ENCODE measurements at regions not wholly inside any gene's neighbourhood (a gene's known extent, or its start where the extent isn't known, plus 50 kb on each side); places are given as distances from the start of the nearest gene placed in this dataset.
"Not testable (repeated sequence)": the region's sequence is repeated elsewhere in the genome, so short reads cannot be mapped to it uniquely, and the experiment has no call there.

DNA sequence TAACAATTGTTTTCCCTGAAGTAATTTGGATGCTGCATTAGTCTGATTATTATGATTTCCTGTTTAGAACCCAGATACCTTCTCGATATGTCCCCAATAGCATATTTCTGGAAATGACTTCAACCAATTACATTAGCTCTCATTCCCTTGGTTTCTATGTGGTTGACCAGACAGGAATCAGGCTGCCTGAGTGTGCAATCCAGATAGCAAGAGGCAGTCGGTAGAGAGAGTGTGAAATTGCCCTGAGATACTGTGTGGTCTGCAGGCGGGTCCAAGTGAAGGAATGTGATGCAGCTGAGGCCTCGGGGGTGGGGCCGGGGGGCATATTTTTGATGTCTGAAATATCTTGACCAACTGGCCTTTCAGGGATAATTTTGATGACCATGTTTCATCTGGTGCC lies 143.9 kb upstream of the ITGA6 start:
- no peak for FAIRE-seq
- peak; percentile 21 for DNase-seq (ENCODE audit: insufficient read length, low spot score)

DNA sequence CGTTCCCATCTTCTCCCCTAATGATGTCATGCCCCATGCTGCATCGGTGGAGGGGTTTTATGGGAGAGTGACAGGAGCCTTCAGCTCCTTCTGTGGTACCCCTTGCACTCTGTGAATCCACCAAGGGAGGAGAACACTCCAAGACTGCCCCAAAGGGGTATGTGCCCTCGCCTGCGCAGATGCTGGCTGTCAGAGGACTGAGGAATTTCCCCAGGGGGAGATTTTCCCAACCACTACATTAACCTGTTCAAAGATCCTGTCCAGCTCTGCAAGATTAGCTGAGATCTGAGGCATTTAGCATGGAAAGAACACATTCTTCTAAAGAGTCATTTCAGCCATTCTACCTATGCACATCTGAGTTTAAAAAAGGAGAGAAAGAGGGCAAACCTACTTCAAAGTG lies 143.2 kb upstream of the ITGA6 start:
- FAIRE-seq (no peak), DNase-seq (ENCODE audit: insufficient read length, low spot score) (no peak)

DNA sequence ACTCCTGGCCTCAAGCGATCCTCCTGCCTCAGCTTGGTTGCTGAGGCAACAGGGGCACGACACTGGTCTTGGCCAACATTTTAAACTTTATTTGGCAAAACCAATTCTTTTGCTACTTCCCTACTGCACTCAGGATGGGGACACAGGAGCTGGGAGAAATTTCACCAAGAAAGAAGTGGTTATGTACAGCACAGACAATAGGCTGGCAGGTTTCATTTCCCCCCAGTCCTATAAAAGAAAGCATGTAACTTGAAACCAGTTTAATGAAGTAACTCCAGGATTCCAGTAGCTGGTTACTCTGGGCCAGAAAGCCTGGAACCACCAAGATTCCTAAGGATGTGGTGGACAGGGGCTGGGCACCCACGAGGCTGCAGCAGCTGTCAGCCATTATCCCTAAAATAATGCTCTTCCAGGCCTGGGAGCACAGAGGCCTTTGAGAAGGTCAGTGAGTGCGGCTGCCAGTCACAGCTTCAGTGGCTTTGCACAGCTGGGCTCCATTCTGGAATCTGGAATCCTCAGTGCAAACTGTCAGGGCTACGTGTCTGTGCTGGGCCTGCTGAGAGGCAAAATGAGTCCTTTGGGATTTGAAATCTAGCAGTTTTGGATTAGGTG lies 142.3 kb upstream of the ITGA6 start:
- FAIRE-seq, result no peak
- peak; percentile 59 for DNase-seq (ENCODE audit: insufficient read length, low spot score)

DNA sequence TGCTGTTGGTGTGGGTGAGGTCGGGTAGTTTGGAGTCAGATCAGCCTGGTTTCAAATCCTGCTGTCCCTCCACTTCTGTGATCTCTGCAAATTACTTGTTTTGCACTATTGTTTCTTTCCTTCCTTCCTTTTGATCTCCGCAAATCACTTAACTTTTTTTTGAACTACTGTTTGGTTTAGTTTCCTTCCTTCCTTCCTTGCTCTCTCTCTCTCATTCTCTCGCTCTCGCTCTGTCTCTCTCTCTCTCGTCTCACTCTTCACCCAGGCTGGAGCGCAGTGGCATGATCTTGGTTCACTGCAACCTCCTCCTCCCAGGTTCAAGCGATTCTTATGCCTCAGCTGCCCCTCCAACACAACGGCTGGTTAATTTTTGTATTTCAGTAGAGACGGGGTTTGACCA lies 141.6 kb upstream of the ITGA6 start:
- FAIRE-seq (no peak), DNase-seq (ENCODE audit: insufficient read length, low spot score) (no peak)

DNA sequence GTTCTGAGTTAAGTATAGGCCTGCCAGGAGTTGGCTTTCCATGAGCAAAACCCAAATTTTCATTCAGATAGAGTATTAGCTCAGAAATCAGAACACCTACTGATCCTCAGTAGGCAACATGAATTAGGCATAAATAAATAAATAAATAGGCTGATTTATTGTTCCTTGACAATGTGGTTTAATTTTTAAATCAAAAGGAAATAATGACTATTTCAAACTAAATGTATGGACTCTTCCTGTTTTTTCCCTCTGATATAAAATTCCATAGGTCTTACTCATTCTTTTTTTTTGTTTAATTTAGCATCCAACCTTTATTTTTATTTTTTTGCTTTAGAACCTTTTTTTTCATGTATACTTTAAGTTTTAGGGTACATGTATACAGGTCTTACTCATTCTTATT lies 140.2 kb upstream of the ITGA6 start:
- FAIRE-seq (no peak), DNase-seq (ENCODE audit: insufficient read length, low spot score) (no peak)

DNA sequence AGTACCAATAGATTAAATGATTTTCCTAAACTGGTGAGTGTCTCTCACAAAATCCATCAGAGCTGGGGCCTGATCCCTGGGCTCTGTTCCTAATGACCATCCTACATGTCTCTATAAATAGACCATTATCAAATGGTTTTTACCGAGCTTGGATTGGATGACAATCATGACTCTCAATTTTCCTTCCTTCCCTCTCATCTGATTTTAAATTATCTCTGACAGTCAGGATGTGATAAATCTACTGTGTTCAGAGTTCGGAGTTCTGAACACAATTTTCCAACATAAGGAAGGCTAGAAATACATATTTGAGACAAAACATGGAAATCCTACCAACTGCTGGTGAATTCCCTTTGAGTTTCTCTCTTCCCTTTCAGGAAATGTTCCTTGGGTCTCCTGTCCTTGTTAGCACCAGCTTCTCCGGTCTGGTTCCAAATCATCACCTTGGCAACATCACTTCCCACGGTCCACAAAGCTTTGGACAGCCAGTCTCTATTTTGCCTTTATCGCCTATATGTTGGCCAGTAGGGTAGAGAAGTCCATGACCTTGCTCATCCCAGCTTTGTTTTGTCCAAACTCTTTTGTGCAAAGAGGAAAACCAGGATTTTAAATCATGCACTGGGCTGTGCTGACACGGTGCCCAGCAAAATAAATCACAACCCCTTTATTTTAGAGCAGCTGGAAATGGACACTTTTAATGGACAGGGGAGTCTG lies 139.6 kb upstream of the ITGA6 start:
- FAIRE-seq, result no peak

DNA sequence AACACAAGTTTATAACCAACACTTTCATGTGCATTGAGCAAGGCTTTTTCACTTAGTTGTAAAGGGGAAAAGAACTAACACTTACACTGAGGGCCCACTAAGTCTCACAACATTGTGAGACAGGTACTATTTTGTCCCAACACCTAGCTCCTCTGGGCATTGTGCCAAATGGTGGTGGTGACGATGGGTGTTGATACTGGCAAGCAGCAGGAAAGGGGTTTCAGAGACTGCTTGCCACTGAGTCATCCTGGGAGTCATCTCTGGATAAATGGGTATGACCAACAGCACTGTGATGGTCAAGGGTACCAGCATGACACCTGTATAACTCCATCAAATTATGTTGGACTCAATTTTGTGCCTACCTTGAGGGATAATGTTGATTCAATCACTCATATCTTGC lies 138.8 kb upstream of the ITGA6 start:
- DNase-seq (ENCODE audit: insufficient read length, low spot score), result no peak
- FAIRE-seq, result no peak

More for the DNA sequence above, 139.6 kb upstream of the ITGA6 start:
- no peak for DNase-seq (ENCODE audit: insufficient read length, low spot score)

DNA sequence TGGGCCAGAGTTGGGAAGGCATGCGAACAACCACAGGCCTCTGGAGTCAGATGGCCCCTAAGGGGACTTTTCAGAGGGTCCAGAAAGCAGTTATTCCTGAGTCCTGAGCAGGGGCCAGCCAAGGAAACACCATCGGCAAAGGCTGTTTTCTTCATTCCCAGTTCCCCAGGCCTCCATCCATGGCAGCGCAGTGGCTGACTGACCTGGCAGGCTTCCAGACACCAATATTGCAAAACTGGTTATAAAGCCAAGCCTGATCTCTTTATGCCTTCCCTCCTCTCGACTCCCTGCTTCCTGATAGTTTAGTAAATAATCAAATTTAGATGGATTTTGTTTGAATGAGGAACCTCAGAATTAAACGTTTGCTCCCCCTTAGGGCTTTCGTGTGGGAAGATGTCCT lies 133.4 kb upstream of the ITGA6 start:
- no peak for FAIRE-seq
- DNase-seq (ENCODE audit: insufficient read length, low spot score), result no peak

DNA sequence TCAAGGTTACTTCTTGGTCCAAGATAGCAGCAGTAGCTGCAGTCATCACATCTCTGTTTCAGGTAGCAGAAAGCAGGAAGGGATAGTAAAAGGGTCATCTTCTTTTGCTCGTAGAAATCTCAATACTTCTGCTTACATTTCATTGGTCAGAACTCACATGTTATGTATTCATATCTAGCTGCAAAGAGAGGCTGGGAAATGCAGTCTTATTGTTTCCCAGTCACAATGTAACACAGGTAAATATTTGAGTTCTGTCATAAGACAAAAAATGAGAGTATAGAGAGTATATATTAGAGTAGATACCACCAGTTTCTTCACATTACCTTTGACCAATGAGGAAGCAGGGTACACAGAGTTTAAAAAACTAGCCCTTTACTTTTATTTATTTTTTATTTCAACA lies 132.4 kb upstream of the ITGA6 start:
- FAIRE-seq (no peak), DNase-seq (ENCODE audit: insufficient read length, low spot score) (no peak)

DNA sequence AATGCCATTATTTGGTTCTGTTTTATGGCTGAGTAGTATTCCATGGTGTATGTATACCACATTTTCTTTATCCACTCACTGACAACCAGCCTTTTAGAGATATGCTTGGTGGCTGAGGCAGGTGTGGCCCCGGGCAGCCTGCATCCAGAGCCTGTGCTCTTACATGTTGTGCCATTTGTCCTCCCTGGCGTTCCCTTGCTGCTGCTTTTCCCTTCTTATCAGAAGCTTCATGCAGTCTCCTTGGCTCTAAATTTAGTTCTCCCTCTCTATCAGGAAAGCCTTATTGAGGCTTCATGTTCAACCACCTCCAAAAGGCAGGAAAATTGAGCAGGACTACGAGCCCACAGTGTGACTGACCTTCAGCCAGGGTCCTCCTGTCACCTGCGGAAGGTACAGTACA lies 131.7 kb upstream of the ITGA6 start:
- no peak for FAIRE-seq
- no peak for DNase-seq (ENCODE audit: insufficient read length, low spot score)

DNA sequence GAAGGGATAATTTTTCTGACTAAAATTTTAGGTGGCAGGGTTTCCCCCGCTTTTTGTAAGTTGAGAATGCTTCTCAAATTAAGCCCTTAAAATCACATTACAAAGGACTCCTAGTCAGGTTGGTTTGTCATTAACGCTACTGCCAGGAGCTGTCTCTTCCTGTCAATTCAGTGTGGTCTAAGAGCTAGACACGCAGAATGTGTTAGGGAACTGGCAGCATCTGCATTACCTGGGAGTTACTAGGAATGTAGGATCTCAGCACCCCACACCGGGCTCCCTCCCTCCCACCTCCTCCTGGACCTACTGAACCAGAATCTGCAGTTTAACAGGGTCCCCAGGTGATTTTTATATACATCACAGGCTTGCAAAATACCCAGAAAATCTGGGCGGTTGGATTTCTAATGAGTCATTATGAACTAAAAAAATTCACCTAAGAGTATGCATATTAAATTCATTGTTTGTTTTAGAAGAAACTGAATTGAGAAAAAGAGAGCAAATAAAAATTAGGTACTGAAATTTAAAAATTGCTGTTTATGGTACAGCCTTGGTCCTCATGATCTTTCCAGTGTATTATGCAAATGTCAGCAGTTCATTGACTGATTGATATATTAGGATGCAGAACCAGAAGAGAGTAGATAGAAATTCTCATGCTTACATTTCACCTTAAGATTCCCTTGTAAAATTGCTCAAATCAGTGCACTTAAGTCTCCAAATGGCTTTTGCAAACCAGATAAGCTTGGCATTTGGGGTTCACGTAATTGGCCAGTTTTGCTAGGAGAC lies 130.9 kb upstream of the ITGA6 start:
- DNase-seq (ENCODE audit: insufficient read length, low spot score) (no peak), FAIRE-seq (no peak)

DNA sequence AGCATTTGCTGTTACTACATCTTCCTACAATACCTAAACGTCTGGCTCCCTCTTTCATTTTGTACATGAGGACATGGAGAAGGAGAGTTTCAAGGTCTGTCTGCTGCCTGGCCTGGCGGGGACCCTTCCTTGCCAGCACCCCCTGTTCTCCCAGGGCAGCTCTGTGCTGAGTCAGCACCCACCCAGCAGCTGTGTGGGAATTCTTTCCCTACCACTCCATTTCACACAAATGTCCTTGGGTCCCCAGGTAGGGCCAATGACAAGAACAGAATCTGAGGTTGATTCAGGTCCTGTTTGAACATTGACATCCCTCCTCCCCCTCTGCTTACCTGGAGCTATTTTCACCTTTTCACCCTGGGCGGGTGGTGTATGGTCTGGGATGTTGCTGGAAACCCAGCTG lies 129.9 kb upstream of the ITGA6 start:
- FAIRE-seq, result no peak
- no peak for DNase-seq (ENCODE audit: insufficient read length, low spot score)

DNA sequence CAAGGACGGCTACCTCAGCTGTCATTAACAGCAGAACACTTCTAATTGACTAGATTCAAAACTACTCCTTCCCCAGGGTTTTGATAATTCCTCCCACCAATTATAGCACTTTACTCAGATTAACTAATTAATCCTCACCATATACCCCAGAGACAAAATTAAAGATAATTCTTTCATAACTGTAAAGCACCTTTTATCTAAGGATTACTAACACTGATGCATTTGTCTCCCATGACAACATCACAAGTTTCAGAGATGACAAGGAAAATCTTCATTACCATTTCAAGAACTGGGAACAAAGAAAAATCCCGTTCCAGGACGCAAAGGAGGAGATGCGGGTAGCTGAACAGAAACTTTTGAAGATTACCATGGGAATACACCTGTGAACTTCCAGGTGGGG lies 129.4 kb upstream of the ITGA6 start:
- DNase-seq (ENCODE audit: insufficient read length, low spot score) (no peak), FAIRE-seq (no peak)

DNA sequence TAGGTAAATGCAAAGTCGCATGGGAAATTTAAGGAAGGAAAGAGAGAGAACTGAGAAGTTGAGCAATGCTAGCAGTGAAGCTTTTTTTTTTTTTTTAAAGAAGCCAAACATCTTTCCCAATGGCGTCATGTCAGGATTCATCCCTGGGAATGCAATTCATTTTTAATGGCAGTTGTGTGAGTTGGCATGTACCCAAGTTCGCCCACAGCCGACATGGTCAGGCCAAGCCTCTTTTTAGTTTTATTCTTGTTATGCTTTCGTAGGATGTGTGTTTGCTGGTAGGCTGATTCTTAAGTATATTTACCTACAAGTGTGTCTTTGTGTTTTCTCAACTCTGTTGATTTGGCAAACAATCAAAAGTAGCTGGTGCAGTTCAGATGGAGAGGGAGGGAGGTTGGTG lies 127.6 kb upstream of the ITGA6 start:
- FAIRE-seq (no peak), DNase-seq (ENCODE audit: insufficient read length, low spot score) (no peak)

DNA sequence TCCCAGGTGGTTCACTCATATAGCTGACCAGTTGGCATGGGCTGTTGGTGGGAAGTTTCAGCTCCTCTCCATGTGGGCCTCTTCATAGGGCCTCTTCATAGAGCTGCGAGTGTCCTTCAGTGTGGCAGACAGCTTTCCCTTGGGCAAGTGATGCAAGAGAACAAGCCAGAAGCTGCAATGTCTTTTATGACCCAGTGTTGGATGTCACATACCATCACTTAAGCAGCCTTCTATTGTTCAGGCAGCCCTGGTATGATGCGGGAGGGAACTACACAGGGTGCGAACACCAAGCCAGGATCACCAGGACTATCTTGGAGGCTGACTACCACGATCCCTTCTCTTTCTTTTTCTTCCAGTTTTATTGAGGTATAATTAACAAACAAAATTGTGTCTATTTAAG lies 126.5 kb upstream of the ITGA6 start:
- DNase-seq (ENCODE audit: insufficient read length, low spot score) (no peak), FAIRE-seq (no peak)

DNA sequence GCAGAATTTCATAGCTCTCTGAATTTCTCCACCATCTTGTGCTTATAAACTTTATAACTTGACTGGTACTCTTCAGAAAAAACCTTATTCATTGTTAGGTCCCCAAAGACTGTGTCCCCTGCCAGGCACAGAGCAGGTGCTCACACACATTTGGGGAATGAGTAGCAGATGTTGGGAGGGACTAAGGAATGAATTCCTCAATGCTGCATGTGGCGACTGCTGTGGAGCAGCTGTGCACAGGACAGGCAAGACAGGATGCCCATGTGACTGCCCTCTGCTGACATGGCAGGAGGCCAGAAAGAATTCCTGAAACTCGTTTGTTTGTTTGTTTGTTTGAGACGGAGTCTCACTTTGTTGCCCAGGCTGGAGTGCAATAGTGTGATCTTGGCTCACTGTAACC lies 122.3 kb upstream of the ITGA6 start:
- DNase-seq (ENCODE audit: insufficient read length, low spot score), result no peak
- FAIRE-seq, result no peak

DNA sequence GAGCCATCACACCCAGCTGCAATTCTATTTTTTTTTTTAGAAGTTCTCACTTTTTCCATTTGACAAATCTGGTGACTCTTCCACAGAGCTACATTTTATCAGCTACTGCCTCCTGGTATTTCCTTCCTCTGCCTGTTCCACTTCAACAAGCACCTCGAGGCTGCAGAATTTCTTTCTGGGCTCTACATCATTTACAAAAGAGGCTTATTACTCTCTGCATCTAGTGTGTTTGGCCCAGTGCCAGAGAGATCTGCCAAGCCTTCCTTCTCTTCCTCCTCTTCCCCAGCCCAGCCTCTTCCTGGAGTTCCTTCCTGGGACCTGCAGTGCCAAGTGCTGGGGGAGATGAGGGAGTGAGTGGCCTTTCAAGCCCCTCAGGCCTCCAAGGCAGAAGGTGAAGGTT lies 119.6 kb upstream of the ITGA6 start:
- FAIRE-seq, result no peak
- DNase-seq (ENCODE audit: insufficient read length, low spot score), result no peak

DNA sequence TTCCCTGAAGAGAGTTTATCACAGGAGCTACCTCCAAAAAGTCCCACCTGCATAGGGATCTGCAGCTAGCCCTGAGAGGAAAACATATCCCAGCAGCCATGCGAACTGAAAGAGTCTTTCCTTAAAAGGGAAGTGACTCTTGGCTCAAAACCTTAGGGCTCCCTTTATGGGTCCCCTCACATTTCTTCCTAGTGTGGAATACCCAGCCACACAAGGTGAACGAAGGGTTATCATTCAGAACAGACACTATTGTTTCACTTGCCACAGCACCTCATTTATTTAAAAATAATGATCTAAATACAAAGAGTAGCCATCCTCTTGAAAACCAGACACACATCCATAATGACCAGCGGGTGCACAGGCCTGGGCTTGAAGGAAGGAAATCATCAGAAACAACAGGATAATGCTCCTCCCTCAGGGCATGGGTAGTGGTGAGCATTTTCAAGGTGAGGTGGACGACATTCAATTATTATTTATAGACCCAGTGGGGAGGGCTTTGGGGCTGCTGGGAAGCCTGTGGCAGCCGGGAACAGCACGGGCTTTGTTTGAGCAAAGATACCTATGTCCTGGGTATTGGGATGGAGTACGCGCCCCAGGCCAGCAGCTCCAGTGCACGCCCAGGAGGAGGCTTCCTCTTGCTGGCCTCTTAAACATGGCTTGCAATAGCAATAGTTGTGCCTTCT lies 119.0 kb upstream of the ITGA6 start:
- FAIRE-seq, result no peak
- no peak for DNase-seq (ENCODE audit: insufficient read length, low spot score)

DNA sequence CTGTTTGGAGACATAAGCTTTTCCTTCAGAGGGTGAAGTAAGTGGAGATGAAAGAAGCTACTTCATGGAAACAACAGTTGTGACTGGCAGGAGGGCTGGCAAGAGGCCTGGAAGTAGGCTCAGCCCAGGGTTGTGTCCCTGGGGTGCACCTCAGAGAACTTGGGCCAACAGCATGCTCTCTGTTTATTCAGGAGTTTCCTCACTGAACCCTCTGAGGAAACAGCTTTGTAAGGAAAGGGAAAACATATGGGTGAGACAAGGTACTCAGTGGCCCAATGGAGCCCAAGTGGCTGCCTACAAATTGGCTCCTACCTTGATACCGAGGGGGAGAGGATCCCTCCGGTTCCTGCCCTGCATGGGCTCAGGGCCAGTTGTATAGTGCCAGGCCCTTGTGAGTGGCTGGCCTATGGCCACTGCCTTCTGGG lies 115.5 kb upstream of the ITGA6 start:
- no peak for FAIRE-seq
- DNase-seq (ENCODE audit: insufficient read length, low spot score), result no peak

DNA sequence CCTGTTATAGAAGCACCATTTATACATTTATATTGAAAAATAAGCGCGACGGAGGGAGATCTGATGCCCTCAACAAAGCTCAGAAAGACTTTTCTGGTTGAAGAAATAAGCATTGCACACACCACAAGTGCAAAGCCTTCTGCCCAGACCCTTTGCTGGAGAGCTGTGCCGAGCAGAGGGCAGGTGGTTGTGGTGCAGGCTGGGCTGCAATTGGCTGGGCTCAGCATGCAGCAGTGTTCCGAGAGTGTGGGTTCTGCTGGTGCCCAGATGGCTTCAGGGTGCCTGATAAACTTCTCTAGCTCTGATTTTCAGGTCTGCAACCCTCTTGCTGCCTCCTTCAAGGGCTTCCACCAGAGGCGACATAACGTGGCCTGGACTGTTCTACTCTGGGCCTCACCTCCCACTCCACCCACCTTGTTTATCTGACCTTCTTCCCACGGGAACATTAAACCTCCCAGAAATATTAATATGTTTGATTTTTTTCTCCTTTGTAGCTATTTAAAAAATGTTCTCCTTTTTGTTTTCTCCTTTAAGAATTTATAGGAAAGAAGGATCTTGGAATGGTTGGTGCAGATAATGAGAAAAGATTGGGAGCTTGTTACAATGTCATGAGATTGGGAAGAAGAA lies 113.6 kb upstream of the ITGA6 start:
- no peak for FAIRE-seq

DNA sequence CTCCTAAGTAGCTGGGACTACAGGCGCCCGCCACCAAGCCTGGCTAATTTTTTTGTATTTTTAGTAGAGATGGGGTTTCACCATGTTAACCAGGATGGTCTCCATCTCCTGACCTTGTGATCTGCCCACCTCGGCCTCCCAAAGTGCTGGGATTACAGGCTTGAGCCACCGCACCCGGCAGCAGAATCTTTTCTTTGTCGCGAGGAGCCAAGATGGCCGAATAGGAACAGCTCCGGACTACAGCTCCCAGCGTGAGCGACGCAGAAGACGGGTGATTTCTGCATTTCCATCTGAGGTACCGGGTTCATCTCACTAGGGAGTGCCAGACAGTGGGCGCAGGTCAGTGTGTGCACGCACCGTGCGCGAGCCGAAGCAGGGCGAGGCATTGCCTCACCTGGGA lies 112.3 kb upstream of the ITGA6 start:
- not testable (repeated sequence) for DNase-seq (ENCODE audit: insufficient read length, low spot score)

More for the DNA sequence above, 113.6 kb upstream of the ITGA6 start:
- DNase-seq (ENCODE audit: insufficient read length, low spot score), result no peak

More for the DNA sequence above, 112.3 kb upstream of the ITGA6 start:
- not testable (repeated sequence) for FAIRE-seq
